GM21619 (cell line): ENCODE measurements at regions not wholly inside any gene's neighbourhood (a gene's known extent, or its start where the extent isn't known, plus 50 kb on each side); places are given as distances from the start of the nearest gene placed in this dataset.
"Not testable (repeated sequence)": the region's sequence is repeated elsewhere in the genome, so short reads cannot be mapped to it uniquely, and the experiment has no call there.

ENCODE experiments used
- ATAC-seq: cut with Tn5 transposase; IDR thresholded peaks from one replicate; pipeline ENCODE4 v1.9.1; 2021; ENCODE audit not compliant: unreplicated experiment

DNA sequence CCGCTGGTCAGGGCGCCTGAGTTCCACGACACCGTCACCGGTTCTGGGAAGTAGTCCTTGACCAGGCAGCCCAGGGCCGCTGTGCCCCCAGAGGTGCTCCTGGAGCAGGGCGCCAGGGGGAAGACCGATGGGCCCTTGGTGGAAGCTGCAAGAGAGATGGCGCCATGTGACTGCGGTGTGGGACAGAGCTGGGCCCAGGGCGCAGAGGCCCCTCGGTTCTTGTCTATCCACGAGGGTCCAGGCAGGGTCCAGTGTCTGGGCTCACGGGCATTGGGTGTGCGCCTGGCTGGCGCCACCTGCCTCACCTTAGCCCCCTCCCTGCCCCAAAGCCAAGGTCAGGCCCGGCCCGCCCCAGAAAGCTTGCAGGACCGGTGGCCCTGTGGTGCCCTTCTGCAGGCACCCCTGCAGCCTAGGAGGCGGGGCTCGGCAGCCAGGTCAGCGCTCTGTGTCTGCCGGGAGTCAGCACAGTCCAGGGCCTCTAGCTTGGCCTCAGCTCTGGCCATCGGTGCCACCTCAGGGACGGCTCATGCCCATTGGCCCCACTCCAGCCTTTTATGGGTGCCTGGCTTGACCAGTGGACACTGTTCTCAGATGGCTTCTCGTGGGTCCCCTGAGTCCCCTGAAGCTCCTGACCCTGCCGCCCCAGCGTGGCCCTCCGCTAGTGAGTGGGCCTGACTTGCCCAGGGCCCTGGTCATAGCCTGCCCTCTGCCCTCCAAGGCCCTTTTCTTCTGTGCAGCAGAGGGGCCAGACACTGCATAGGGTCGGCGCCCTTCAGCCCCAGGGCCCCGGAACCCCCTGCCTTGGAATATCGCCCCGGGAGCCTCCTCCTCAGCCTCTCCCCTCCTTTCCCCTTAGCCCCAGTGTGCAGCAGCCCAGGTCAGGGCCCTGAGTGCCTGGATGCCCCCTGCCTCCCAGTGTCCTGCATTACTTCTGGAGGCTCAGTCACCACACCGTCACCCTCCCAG is 245.2 kb downstream of the TMEM121 start:
- ATAC-seq = not testable (repeated sequence)

- ATAC-seq = not testable (repeated sequence)
Measured at GRCh38 chr14:105772710-105773250, 246.4 kb downstream of the TMEM121 start.

GRCh38 chr14:105773584-105773983 is 247.2 kb downstream of the TMEM121 start:
- ATAC-seq = no peak

GRCh38 chr14:105774001-105774400 is 247.6 kb downstream of the TMEM121 start:
- ATAC-seq = no peak

DNA sequence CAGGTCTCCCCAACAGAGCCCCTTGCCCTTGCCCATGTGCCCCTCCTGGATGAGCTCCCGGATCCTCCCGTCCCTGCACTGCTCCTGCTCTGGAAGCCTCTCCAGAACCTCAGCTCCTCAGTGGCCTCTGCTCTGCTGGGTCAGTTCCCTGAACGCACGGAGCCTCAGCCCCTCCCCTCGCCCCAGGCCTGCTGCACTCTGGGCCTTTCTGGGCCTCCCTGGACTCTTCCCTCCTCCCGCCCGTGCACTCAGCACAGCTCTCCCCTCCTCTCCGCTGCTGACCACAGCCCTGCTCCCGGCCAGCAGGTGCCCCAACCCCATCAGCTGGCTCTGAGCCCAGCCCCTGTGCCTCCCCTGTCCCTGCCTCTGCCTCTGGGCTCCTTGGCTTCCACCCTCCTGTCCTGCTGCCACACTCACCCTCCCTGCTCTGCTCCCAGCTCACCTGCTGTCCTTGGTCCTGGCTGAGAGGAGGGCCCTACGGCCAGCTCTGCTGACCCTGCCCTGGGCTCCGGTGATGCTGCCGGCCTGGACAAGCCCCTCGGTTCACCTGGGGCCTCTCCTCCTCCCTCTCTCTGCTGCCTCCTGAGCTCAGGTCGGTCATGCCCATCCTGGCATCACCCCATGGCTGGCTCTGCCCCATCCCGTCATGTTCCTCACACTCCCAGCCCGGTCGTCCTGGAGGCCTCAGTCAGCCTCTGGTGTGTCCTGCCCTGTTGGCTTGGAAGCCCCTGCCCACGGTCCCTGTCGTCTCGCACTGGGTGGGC is 248.4 kb downstream of the TMEM121 start:
- not testable (repeated sequence) for ATAC-seq

- not testable (repeated sequence) for ATAC-seq
Measured at GRCh38 chr14:105775349-105775923, 249.1 kb downstream of the TMEM121 start.

DNA sequence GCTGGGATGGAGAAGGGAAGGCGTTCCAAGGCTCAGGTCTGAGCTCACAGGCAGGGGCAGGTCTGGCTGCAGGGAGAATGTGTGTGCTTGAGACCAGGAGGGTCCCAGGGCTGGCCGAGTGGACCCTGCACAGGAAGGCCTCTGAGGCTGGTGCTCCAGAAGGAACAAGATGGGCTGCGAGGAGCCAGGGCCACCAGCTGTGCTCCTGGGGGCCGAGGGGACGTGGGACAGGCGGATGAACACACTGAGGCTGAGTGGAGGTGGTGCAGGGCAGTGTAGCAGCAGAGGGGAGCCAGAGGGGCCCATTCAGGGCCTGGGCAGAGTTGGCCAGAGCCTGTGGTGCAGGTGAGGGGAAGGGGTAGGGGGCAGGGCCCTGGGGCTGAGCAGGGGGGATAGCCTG is 249.7 kb downstream of the TMEM121 start:
- ATAC-seq = not testable (repeated sequence)

DNA sequence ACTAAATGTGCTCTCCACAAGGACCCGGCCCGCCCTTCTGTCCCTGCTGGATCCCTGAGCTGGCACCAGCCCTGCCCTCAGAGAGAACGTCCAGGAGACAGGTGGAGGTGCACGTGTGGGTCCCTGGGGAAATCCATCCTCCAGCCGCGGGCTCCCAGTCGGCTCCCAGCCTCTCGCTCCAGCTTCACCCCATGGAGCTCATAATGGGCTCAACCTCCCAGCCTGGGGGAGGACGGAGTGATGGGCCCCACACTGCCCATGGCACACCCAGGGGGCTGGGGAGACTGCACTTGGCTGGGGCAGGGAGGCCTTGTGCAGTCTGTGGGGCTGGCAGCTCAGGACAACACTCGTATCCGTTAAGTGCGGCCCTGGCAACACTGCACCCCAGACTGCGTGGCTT is 250.5 kb downstream of the TMEM121 start:
- no peak for ATAC-seq

DNA sequence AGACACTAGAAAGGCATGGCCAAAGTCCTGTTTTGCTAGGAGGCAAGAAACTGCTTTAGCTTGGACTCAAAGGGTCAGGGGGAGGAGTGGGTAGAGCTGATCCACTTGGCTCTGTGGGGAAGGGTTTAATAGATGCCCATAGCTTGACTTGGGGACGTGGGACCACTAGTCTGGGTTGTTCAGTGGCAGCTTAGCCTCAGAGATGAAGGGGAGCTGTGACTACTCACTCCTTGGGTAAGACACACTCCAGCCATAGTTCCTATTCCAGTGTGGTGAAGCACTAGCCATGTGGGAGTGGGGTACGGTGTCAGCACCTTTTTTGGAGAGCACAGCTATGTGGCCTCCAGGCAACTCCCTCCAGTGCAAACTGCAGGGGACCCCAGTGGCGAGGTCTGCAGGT is 257.3 kb downstream of the TMEM121 start:
- no peak for ATAC-seq

DNA sequence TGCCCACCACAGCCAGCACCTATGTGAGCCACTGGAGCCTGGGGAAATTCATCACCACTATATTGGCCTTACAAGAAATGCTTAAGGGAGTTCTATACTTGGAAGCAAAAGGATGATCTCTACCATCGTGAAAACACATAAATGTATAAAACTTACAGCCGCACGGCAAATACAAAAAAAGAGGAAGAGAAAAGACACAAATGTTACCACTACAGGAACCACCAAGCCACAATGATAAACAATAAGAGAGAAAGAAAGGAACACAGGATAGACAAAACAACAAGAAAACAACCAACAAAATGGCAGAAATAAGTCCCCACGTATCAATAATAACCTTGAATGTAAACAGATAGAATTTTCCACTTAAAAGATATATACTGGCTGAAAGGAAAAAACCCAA is 267.5 kb downstream of the TMEM121 start:
- ATAC-seq = no peak

DNA sequence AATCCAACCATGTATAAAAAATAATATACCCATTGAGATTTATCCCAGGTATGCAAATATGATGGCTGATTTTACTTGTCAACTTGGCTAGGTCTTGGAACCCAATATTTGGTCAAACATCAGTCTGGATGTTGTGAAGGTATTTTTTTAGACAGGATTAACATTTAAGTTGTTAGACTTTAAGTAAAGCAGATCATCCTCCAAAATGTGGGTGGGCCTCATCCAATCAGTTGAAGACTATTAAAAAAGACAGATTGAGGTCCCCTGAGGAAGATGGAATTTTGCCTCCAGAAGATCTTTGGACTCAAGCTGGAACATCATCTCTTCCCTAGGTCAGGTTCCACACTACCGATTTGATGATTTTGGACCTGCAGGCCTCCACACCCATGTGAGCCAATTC is 271.2 kb downstream of the TMEM121 start:
- ATAC-seq = no peak

DNA sequence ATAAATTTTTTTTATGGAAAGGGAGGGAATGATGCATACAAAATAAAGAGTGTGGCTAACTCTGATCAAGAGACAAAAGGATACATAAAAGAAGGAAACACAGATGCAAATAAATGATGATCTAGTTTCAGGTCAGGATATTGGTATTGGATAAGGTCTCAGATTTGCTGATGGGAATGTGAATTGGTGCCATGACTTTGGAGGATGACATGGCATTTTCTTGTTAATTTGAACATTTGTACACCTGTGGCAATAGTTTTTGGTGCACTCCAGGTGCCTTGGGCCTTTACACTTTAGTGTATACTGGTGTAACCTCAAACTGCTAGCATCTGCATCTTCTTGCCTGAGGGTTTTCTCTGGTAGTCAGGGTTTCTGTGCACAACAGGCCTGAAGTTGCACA is 279.3 kb downstream of the TMEM121 start:
- ATAC-seq = no peak

DNA sequence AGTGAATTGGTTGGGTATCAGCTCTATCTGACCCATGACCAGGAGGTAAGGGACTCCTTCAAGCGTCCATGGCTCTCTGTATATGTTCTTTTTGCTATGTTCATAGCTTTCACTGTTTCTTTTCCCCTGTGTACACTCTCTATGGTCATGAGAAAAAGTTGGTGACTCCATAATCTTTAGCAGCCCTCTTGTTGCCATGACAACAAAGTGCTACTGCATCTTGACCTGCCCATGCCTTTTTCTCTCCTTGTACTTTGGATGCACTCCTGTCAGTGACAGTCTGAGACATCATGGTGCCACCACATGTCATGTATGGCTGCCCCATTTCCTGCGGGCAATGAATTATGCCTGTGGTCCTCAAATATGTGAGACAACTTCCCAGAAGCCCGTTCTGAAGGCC is 280.2 kb downstream of the TMEM121 start:
- no peak for ATAC-seq

GRCh38 chr14:105817971-105818711 is 291.8 kb downstream of the TMEM121 start:
- peak; percentile 72 for ATAC-seq

DNA sequence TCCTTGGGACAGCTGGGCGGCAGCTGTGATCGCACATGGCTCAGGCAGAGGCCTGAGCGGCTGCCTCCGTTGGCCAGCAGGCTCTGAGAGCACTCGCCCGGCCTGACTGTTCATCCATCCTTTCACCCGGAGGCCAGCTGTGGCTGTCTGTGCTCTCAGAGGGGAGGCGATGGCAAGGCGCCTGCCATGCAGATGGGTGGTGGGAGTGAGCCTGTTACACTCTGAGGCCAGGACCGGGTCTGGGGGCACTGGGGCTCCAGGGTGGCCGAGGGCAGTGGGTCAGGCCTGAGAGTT is 292.3 kb downstream of the TMEM121 start:
- peak; percentile 26 for ATAC-seq

GRCh38 chr14:105830171-105830570 is 303.8 kb downstream of the TMEM121 start:
- no peak for ATAC-seq

- ATAC-seq = no peak
Measured at GRCh38 chr14:105836160-105836559, 309.8 kb downstream of the TMEM121 start.

- no peak for ATAC-seq
Measured at GRCh38 chr14:105836730-105837129, 310.3 kb downstream of the TMEM121 start.

DNA sequence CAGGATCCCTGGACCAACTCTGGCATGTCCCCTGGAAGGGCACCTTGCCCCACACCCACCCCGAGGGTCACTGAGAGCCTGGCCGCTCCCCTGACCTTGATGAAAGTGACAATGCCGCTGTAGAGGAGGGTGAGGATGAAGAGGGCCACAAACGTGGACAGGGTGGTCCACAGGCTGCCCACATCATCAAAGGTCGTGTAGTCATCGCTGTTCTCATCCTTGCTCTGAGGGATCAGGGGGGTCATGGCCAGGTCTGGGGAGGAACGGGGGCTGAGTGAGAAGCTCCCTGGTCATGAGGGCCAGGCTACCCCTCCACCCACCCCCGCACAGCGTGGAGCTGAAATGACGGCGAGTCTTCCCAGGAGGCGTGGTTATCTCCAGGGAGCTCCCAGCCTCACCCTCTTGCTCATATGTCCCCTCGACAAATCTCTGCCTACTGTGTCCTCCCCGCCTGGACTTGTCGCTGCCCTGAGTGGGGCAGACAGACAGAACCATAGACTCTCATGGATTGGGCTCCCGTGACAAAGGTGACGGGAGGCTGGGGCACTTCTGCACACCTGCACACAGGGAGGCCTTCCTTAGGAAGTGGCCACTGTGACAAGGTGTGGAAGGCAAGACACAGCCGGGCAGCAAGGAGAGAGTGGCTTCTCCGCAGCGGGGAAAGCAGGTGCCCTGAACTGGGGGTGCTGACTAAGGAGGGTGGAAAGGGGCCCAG is 311.1 kb downstream of the TMEM121 start:
- ATAC-seq = no peak

GRCh38 chr14:105838107-105838506 is 311.7 kb downstream of the TMEM121 start:
- ATAC-seq = no peak
